Heart left ventricle (tissue), 16 donors: ENCODE measurements at regions not wholly inside any gene's neighbourhood (a gene's known extent, or its start where the extent isn't known, plus 50 kb on each side); places are given as distances from the start of the nearest gene placed in this dataset.

ENCODE experiments used
- ATAC-seq, 4 donors: fragments of 200-7000 bp; cut with Tn5 transposase; one replicate each; pipeline ENCODE4 v1.9.1; 2020 to 2022; ENCODE audit warnings: moderate library complexity in 4 of 4, mild to moderate bottlenecking in 3 of 4, moderate number of reproducible peaks in 1 of 4
- DNase-seq, 5 donors: peaks; one replicate each; pipeline ENCODE4 v3.0.0-alpha.2; 2020
- H3K27ac ChIP-seq, 12 donors: fragments of 200-600 bp; sonication (generic) in 4 of 12; one replicate each; pipeline versions ENCODE4 v1.5.0 to v1.8.0; 2016 to 2022; ENCODE audit warnings: mild to moderate bottlenecking in 2 of 12
- H3K27me3 ChIP-seq, 9 donors: fragments of 200-600 bp; sonication (generic) in 2 of 9; one replicate each; pipeline versions ENCODE4 v1.5.1 to v1.8.0; 2016 to 2022; ENCODE audit warnings: mild to moderate bottlenecking in 3 of 9
- H3K36me3 ChIP-seq, 9 donors: fragments of 200-600 bp; sonication (generic) in 2 of 9; one replicate each; pipeline versions ENCODE4 v1.5.0 to v1.8.0; 2018 to 2022; ENCODE audit warnings: mild to moderate bottlenecking in 2 of 9
- H3K4me1 ChIP-seq, 12 donors: fragments of 200-600 bp; sonication (generic) in 4 of 12; one replicate each; pipeline versions ENCODE4 v1.5.0 to v1.8.0; 2016 to 2022; ENCODE audit warnings: mild to moderate bottlenecking in 3 of 12
- H3K4me3 ChIP-seq, 12 donors: fragments of 200-600 bp; sonication (generic) in 4 of 12; one replicate each; pipeline versions ENCODE4 v1.5.0 to v1.8.0; 2017 to 2022; ENCODE audit warnings: mild to moderate bottlenecking in 9 of 12, moderate library complexity in 4 of 12
- H3K9me3 ChIP-seq, 12 donors: fragments of 200-600 bp; sonication (generic) in 4 of 12; one replicate each; pipeline versions ENCODE4 v1.5.0 to v1.8.0; 2016 to 2022; ENCODE audit warnings: mild to moderate bottlenecking in 1 of 12
- POLR2A ChIP-seq, 2 donors: fragments of 450-650 bp; IDR thresholded peaks; one replicate each; pipeline ENCODE4 v1.6.1; 2017; ENCODE audit warnings: antibody characterized with exemption in 2 of 2, mild to moderate bottlenecking in 2 of 2, moderate library complexity in 2 of 2
- WGBS, 4 donors: extraction: QIAGEN DNeasy Blood & Tissue Kit in 2 of 4; methylation state at CpG; one replicate each; pipeline versions ENCODE4 v1.1.5 to v1.1.7; 2013 to 2018; 5-methylcytosine and 5-hydroxymethylcytosine counted together
- intact Hi-C, 10 donors: fragments of 100-400 bp; cut with DNase I; formaldehyde crosslinking; loops; one replicate each; pipeline versions ENCODE4 v1.11.1 to v1.14.2; 2022
- TF ChIP-seq, protein P1 (sequence below), 12 donors: fragments of 200-600 bp; sonication (generic) in 4 of 12; IDR thresholded peaks; one replicate each; pipeline versions ENCODE4 v1.5.0 to v1.8.0; 2018 to 2022; ENCODE audit warnings: antibody characterized with exemption in 12 of 12, mild to moderate bottlenecking in 5 of 12
- donor health status: ischemic (EF 13 %, LVEDD 7.1; RV severe dilation, severe dysfunction).
- donor health status: healthy with polysubstance abuse.
- donor health status: DM: no; HTN: yes; CAD: no.
- donor health status: DM: no; HTN: no; CAD: no.
- donor health status: ischemic (EF 25% LVEDD 6.9; RV normal size, moderate dysfunction).
- donor health status: ischemic (EF 25% LVEDD 5.7; RV mildly dilated, moderate dysfunction).
- donor health status: healthy.
- donor health status: DM: yes; HTN: yes; CAD: no.
- donor health status: ischemic (EF 35%, LVEDD 5.7; RV mildly dilated, moderate dysfunction).
- donor health status: nonischemic (EF 11% LVEDD 7.7; RV severe dilation, severe dysfunction).
- donor health status: DM: yes; HTN: yes; CAD: no.
- donor health status: PGD.
- donor health status: ischemic (EF 29% LVEDD 5.4; RV normal size, mild dysfunction).
- donor health status: nonischemic (EF 23%, LVEDD 6.1; RV moderate dilation, normal function).

DNA sequence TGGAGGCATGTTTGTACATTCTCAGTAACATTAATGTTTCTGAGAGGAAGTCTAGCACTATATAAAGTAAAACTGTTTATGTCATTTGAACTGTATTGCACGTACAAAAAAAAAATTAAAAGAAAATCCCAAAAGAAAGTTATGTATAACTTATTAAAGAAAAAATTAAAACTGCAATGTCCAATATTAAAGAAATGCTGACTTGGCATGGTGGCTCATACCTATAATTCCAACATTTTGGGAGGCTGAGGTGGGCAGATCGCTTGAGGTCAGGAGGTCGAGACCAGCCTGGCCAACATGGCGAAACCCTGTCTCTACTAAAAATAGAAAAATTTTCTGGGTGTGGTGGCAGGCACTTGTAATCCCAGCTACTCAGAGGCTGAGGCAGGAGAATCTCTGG lies 178.7 kb upstream of the VIPR2 start:
- Histone ChIP-seq H3K27me3 (peaks cover 0 to 3% (median 0%) of the 10 kb centered on the region in 9 donors), H3K27ac (no peak overlapping the region), H3K4me3 (no peak overlapping the region), H3K4me1 (no peaks in the 10 kb centered on the region), H3K9me3 (peaks cover 0 to 25% (median 11%) of the 10 kb centered on the region in 12 donors), H3K36me3 (no peaks in the 10 kb centered on the region)
- intact Hi-C loops, result no loop called here
- TF ChIP-seq, protein P1, sequence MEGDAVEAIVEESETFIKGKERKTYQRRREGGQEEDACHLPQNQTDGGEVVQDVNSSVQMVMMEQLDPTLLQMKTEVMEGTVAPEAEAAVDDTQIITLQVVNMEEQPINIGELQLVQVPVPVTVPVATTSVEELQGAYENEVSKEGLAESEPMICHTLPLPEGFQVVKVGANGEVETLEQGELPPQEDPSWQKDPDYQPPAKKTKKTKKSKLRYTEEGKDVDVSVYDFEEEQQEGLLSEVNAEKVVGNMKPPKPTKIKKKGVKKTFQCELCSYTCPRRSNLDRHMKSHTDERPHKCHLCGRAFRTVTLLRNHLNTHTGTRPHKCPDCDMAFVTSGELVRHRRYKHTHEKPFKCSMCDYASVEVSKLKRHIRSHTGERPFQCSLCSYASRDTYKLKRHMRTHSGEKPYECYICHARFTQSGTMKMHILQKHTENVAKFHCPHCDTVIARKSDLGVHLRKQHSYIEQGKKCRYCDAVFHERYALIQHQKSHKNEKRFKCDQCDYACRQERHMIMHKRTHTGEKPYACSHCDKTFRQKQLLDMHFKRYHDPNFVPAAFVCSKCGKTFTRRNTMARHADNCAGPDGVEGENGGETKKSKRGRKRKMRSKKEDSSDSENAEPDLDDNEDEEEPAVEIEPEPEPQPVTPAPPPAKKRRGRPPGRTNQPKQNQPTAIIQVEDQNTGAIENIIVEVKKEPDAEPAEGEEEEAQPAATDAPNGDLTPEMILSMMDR (IDR thresholded peaks at IDR 0.05), result no peak
- no peak for TF ChIP-seq POLR2A (IDR thresholded peaks at IDR 0.05)
- DNase-seq, result no peak
- 77 to 83% (median 79%) methylated on average over 4 of the region's 4 CpGs for WGBS, 4 donors
- ATAC-seq, result no peak

DNA sequence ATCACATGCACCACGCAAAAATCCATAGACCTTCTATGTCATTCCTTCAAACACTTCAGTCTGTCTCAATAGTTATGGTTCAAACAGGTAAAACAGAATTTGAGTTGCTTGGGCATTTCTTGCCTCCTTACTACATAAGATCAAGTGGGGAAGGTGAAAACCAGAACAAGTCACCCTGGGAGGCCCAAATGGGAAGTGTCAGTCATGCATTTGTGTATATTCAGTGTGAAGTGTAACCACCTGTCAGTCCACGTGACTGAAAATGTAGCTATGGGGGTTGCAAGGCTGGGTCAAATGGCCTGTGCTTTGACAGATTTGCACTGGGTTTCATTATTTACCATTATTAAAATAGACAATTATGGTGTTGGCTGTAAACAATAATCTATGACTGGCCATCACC lies 176.6 kb upstream of the VIPR2 start:
- intact Hi-C loops, result no loop called here
- peaks cover 0 to 3% (median 0%) of the 10 kb centered on the region in 9 donors for H3K27me3 ChIP-seq
- WGBS, 4 donors, result 57 to 69% (median 61%) methylated on average over 2 of the region's 2 CpGs
- H3K36me3 ChIP-seq, result no peaks in the 10 kb centered on the region
- ATAC-seq, result no peak
- no peak for DNase-seq
- no peaks in the 10 kb centered on the region for H3K4me1 ChIP-seq
- H3K4me3 ChIP-seq, result no peak overlapping the region
- H3K9me3 ChIP-seq, result peaks cover 0 to 15% (median 6%) of the 10 kb centered on the region in 12 donors
- H3K27ac ChIP-seq, result no peak overlapping the region
- TF ChIP-seq, protein P1 (IDR thresholded peaks at IDR 0.05), result no peak
- no peak for TF ChIP-seq POLR2A (IDR thresholded peaks at IDR 0.05)

DNA sequence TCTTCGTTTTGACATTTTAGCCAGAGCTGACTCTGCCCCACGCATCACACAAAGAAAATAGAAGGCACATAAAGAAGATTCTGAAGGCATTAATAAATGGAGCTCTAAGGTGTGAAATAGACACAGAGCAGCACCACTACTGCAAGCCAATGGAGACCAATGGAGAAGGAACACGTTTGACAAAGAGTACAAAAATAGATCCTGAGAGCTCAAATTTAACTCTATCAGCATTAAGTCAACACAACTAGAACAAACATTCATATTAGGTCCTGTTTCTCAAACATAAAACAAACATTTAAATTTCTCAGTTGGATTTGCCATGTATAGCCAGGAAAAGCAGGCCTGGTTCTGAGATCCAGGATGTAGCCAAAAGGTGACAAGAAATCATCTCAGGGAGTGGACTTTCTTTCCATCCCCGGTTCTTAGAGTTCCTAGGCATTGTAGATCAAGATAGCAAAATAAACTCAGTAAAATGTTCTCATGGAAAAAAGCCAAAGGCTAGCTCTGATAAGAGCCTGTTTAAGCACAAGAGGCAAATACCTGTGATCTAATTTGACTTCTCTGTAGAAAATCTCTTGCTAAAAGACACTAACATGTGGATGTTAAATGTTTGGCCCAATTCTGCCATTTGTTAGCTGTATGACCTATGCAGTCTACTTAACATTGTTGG lies 174.2 kb upstream of the VIPR2 start:
- H3K36me3 ChIP-seq, result no peaks in the 10 kb centered on the region
- H3K4me1 ChIP-seq, result no peaks in the 10 kb centered on the region
- H3K27me3 ChIP-seq, result peaks cover 0 to 3% (median 0%) of the 10 kb centered on the region in 9 donors
- H3K9me3 ChIP-seq, result peaks cover 0 to 15% (median 6%) of the 10 kb centered on the region in 12 donors
- DNase-seq (no peak), ATAC-seq (no peak)
- H3K4me3 ChIP-seq, result no peak overlapping the region
- no peak overlapping the region for H3K27ac ChIP-seq
- WGBS, 4 donors, result 41 to 45% (median 42%) methylated on average over 4 of the region's 4 CpGs
- TF ChIP-seq POLR2A (IDR thresholded peaks at IDR 0.05), result no peak
- TF ChIP-seq, protein P1 (IDR thresholded peaks at IDR 0.05), result no peak
- intact Hi-C loops, result no loop called here

DNA sequence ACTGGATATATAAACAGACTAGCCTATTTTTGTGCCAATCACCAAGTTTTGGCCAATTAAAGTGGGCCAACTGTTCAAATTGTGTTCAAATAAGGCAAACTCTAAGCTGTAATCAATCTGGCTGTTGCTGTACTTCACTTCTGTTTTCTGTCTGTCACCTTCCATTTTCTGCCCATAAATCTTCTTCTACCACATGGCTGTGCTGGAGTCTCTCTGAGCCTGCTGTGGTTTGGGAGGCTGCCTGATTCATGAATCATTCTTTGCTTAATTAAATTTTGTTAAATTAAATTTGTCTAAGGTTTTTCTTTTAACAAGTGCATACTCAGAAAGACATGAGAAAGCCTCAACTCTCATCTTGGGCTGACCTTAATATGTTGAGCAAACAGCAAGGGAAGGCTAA lies 172.6 kb upstream of the VIPR2 start:
- TF ChIP-seq, protein P1 (IDR thresholded peaks at IDR 0.05), result no peak
- no peak for TF ChIP-seq POLR2A (IDR thresholded peaks at IDR 0.05)
- H3K9me3 ChIP-seq, result peaks cover 0 to 15% (median 6%) of the 10 kb centered on the region in 12 donors
- no peak for DNase-seq
- no peak for ATAC-seq
- peaks cover 0 to 3% (median 0%) of the 10 kb centered on the region in 9 donors for H3K27me3 ChIP-seq
- intact Hi-C loops, result no loop called here
- H3K4me3 ChIP-seq, result no peak overlapping the region
- no peaks in the 10 kb centered on the region for H3K36me3 ChIP-seq
- no peak overlapping the region for H3K27ac ChIP-seq
- no peaks in the 10 kb centered on the region for H3K4me1 ChIP-seq
